HT1080 (cell line): ENCODE measurements at regions not wholly inside any gene's neighbourhood (a gene's known extent, or its start where the extent isn't known, plus 50 kb on each side); places are given as distances from the start of the nearest gene placed in this dataset.

ENCODE experiments used
- DNase-seq: peaks from one replicate; pipeline ENCODE4 v3.0.0-alpha.2; 2015; ENCODE audit warnings: low read depth

GRCh38 chr5:54772684-54773083, 212.7 kb downstream of the ESM1 start:
- DNase-seq = no peak

- DNase-seq = no peak
These were observed 213.2 kb downstream of the ESM1 start for GRCh38 chr5:54772231-54772630.

- no peak for DNase-seq
These were observed 215.6 kb downstream of the ESM1 start for GRCh38 chr5:54769746-54770145.

- DNase-seq = no peak
These were observed 216.3 kb downstream of the ESM1 start for GRCh38 chr5:54769072-54769471.

- DNase-seq = no peak
These were observed 218.6 kb downstream of the ESM1 start for GRCh38 chr5:54766748-54767147.

- DNase-seq = no peak
These were observed 220.0 kb downstream of the ESM1 start for GRCh38 chr5:54765165-54766028.

GRCh38 chr5:54764102-54765090, 221.0 kb downstream of the ESM1 start:
- no peak for DNase-seq

- DNase-seq = peak; percentile 70
These were observed 224.1 kb downstream of the ESM1 start for GRCh38 chr5:54761213-54761701.

GRCh38 chr5:54760182-54760935, 225.0 kb downstream of the ESM1 start:
- DNase-seq = no peak

- DNase-seq = no peak
These were observed 227.4 kb downstream of the ESM1 start for GRCh38 chr5:54758038-54758437.

GRCh38 chr5:54757541-54757940, 227.9 kb downstream of the ESM1 start:
- no peak for DNase-seq

- DNase-seq = no peak
These were observed 228.5 kb downstream of the ESM1 start for GRCh38 chr5:54756796-54757402.

GRCh38 chr5:54756301-54756700, 229.1 kb downstream of the ESM1 start:
- no peak for DNase-seq

- no peak for DNase-seq
These were observed 230.5 kb downstream of the ESM1 start for GRCh38 chr5:54754878-54755277.

- no peak for DNase-seq
These were observed 231.0 kb downstream of the ESM1 start for GRCh38 chr5:54754420-54754819.

GRCh38 chr5:54753753-54754152, 231.6 kb downstream of the ESM1 start:
- no peak for DNase-seq

GRCh38 chr5:54753034-54753433, 232.4 kb downstream of the ESM1 start:
- DNase-seq = peak; percentile 44

- DNase-seq = no peak
These were observed 231.0 kb downstream of the SNX18 start for GRCh38 chr5:54748527-54748926.

GRCh38 chr5:54746777-54747398, 229.3 kb downstream of the SNX18 start:
- DNase-seq = no peak

GRCh38 chr5:54746346-54746745, 228.8 kb downstream of the SNX18 start:
- DNase-seq = no peak
